HG02759 (cell line): ENCODE measurements at regions not wholly inside any gene's neighbourhood (a gene's known extent, or its start where the extent isn't known, plus 50 kb on each side); places are given as distances from the start of the nearest gene placed in this dataset.

Source experiments
- ATAC-seq: cut with Tn5 transposase; IDR thresholded peaks from one replicate; pipeline ENCODE4 v1.9.1; 2021; ENCODE audit warnings: mild to moderate bottlenecking, moderate library complexity; ENCODE audit not compliant: unreplicated experiment

GRCh38 chr11:27195837-27196202 is 155.2 kb downstream of the BBOX1 start:
- no peak for ATAC-seq

- ATAC-seq = no peak
Observed at GRCh38 chr11:27194976-27195375, 154.4 kb downstream of the BBOX1 start.

GRCh38 chr11:27193434-27194225 is 153.0 kb downstream of the BBOX1 start:
- ATAC-seq = no peak

GRCh38 chr11:27192184-27192583 is 151.6 kb downstream of the BBOX1 start:
- no peak for ATAC-seq

- no peak for ATAC-seq
Observed at GRCh38 chr11:27191639-27192038, 151.0 kb downstream of the BBOX1 start.

- ATAC-seq = no peak
Observed at GRCh38 chr11:27188696-27189095, 148.1 kb downstream of the BBOX1 start.

- no peak for ATAC-seq
Observed at GRCh38 chr11:27187848-27188621, 147.4 kb downstream of the BBOX1 start.

GRCh38 chr11:27187075-27187847 is 146.6 kb downstream of the BBOX1 start:
- no peak for ATAC-seq

- no peak for ATAC-seq
Observed at GRCh38 chr11:27186580-27186979, 146.0 kb downstream of the BBOX1 start.

- ATAC-seq = no peak
Observed at GRCh38 chr11:27184458-27185312, 144.1 kb downstream of the BBOX1 start.

GRCh38 chr11:27183672-27184457 is 143.2 kb downstream of the BBOX1 start:
- ATAC-seq = no peak

GRCh38 chr11:27179334-27179733 is 138.7 kb downstream of the BBOX1 start:
- ATAC-seq = no peak

- ATAC-seq = no peak
Observed at GRCh38 chr11:27178859-27179258, 138.2 kb downstream of the BBOX1 start.
